Nucleus accumbens (tissue), 56 donors: ENCODE measurements at regions not wholly inside any gene's neighbourhood (a gene's known extent, or its start where the extent isn't known, plus 50 kb on each side); places are given as distances from the start of the nearest gene placed in this dataset.

Experiments
- DNase-seq, 56 donors: peaks; one replicate each; lab custom pipeline; 2025; lab: John Stamatoyannopoulos, UW

DNA sequence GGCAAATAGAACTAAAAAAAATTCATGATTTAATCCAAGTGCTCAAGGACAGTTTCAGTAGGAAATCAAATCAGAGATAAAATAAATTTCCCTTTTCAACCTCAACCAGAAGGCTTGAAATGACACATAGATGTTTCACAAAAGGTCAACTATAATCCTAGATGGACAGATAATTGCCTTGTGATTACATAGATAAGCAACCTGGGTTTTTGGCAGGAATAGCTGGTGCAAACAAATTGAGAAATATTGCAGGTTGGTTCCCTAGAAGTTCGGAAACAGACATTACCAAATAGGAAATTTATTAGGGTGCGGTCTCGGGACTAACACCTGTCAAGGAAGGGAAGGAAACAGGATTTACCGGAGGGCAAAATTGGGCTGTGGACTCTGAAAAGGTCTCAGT is 497.5 kb downstream of the COG6 start:
- DNase-seq, result no peak

- DNase-seq, result no peak
Observed at GRCh38 chr13:40153516-40153915, 498.1 kb downstream of the COG6 start.

GRCh38 chr13:40155201-40155600 is 499.7 kb downstream of the COG6 start:
- no peak for DNase-seq

- no peak for DNase-seq
Observed at GRCh38 chr13:40158218-40158617, 502.8 kb downstream of the COG6 start.

- DNase-seq, result no peak
Observed at GRCh38 chr13:40158757-40159156, 503.3 kb downstream of the COG6 start.

- no peak for DNase-seq
Observed at GRCh38 chr13:40159736-40160135, 504.3 kb downstream of the COG6 start.

GRCh38 chr13:40160618-40161350 is 505.3 kb downstream of the COG6 start:
- no peak for DNase-seq

DNA sequence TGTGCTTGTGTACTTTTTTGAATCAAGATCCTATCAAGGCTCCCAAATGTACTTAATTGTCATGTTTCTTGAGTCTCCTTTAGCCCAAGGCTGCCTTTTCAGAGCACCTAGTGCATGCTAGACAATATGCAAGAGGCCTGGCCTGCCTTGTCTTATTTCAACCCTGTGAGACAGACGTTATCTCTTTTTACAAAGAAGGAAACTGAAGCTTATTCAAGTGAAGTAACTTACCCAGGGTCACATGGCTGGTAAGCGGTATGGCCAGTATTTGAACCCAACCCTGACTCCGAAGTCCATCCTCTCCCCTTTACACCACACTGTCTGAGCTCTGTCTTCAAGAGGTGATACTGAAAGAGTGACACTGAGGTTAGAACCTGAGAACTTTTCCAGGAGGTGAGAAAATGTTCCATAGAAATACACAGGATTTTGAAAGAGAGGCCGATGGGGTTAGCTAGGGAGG is 505.1 kb downstream of the FOXO1 start:
- no peak for DNase-seq

GRCh38 chr13:40161931-40162330 is 504.5 kb downstream of the FOXO1 start:
- DNase-seq, result no peak

DNA sequence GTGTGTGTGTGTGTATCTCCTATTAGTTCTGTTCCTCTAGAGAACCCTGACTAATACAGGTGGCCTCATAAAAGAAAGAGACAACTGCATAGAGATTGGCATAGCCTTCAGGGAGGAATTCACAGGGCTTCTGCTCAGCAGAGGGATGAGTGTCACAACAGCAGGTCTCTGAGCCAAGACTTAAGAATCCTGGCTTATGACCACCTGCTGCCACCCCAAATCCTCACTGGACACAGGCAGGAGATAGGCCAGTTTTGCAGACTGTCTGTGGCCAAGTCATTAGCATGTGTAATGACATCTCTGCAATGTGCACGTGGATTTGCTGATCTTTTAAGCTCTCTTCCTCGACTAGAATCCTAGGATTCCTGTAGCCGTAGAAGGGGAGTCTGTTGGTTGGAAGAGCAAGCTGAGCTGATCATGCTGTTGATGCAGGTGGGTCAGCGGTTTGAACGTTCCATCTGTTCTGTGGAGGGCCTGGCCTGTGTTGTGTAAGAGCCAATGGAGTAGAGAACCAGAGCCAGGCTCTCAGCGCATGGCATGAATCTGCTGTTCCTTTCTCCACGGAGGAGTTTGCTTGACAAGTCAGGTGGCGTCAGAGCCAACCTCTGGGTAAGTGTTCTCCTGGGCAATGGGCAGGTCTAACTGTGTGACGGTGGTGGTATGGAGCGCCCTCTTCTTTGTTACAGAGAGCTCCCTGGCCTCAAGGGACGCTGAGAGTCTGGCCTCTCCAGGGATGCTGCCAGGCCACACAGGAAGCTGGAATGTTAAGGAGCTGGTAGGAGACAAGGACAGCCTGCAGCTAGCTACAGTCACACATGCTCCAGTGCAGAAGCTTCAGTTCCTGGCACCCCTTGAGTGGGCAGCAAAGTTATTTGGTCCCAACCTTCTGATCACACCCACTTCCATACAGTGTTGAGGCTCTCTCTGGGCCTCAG is 503.1 kb downstream of the FOXO1 start:
- DNase-seq, result no peak

DNA sequence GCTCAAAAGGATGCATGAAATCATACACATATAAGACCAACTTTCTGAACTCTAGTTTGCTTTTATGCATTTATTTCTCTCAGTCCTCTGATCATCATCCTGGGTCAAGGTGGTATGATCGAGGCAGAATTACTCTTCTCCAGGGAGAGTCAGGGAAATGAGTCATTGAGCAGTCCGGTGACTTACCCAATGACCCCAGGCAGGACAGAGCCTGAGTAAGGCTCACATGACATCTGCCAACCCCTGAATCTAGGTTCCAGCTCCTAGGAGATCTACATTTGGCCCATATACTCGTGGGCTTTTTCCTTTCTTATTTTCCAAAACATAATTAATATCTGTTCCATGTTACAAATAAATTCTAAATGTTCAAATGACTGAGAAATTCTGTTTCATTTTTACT is 502.3 kb downstream of the FOXO1 start:
- DNase-seq, result no peak

DNA sequence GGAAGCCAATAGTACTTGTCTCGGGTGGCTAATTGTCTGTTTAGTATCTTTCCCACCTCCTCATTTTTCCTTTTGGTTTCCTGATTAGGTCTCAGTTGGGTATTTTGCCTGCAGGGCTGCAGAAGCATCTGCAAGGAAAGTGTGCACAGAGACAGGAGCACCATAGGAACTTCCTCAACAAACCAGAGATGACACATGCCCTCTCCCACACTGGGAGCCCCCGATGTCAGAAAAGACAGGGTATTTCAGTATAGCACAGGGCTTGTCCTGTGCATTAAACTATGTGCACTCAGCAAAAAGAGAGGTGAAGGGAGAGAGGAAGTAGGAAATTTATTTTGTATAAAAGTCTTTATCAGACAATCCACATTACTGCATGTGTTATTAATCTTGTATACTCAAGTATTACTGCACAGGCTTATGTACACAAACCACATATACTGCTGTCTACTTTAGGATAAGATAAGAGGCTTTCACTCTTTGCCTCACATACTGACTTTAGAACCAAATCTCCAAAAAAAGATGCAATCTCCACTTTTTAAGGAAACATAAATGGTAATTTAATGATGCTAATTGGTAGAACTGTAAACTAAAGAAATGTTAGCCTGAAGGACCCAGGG is 501.0 kb downstream of the FOXO1 start:
- DNase-seq, result no peak

DNA sequence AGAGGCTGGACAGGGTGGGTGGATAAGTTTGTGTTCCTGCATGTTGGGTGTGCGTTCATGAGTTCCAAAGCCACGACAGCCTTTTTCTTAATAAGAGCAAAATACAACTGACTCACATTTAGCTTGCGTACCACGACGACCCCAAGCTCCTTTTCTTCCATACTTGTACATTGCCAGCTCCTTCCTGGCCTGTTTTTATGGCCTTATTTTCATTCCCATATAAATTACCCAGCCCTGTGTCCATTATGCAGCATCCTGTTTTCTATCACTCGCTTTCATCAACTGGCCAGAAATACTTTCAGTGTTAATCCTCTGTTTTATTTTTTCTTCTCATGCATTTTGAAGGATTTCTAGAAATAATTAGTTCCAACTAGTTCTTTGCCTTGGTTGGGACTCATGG is 499.1 kb downstream of the FOXO1 start:
- DNase-seq, result no peak

GRCh38 chr13:40168425-40169166 is 497.8 kb downstream of the FOXO1 start:
- peak in 1 of 56 donors; percentile 6 for DNase-seq

- DNase-seq, result no peak
Observed at GRCh38 chr13:40169476-40169875, 497.0 kb downstream of the FOXO1 start.

GRCh38 chr13:40170091-40170490 is 496.4 kb downstream of the FOXO1 start:
- no peak for DNase-seq

DNA sequence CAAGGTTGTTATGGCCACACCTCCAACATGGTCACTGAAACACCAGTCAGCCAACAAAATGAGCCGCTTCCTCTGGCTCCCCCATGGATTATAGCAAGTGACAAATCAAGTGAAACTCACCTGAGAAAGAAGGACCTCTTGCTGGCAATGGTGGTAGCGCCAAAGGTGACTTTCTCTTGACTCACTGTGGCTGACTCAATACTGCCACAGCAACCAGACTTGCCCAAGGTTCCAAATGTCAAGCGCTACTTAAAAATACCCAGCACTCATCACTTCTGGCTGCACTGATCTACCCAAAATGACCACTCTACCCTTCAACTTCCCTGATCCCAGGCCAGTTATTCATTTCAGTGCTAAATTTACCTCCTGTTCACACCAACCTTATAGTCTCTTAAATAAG is 495.5 kb downstream of the FOXO1 start:
- DNase-seq, result no peak

GRCh38 chr13:40171566-40171965 is 494.9 kb downstream of the FOXO1 start:
- DNase-seq, result no peak

GRCh38 chr13:40172149-40172591 is 494.3 kb downstream of the FOXO1 start:
- DNase-seq, result peak in 1 of 56 donors; percentile 9

DNA sequence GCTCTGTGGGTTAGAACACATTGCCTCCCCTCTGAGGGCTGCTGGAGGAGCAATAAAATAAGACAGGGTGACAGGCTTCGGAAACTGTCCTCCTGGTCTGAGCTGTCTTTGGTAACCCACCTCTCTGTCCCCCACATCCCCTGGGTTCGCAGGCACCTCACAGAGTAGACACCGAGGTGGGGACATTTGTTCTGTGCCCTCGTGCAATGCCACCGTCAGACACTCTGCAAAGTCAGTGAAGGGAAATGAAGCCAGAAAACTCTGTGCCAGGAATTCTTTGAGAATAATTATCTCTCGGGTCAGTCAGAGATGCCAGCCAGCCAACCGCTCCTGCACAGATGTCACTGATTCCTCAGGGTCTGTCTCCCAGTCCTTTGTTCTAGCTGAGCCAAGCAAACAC is 493.6 kb downstream of the FOXO1 start:
- DNase-seq, result no peak
